ENCODE measurements at regions not wholly inside any gene's neighbourhood (a gene's known extent, or its start where the extent isn't known, plus 50 kb on each side); places are given as distances from the start of the nearest gene placed in this dataset.

DNA sequence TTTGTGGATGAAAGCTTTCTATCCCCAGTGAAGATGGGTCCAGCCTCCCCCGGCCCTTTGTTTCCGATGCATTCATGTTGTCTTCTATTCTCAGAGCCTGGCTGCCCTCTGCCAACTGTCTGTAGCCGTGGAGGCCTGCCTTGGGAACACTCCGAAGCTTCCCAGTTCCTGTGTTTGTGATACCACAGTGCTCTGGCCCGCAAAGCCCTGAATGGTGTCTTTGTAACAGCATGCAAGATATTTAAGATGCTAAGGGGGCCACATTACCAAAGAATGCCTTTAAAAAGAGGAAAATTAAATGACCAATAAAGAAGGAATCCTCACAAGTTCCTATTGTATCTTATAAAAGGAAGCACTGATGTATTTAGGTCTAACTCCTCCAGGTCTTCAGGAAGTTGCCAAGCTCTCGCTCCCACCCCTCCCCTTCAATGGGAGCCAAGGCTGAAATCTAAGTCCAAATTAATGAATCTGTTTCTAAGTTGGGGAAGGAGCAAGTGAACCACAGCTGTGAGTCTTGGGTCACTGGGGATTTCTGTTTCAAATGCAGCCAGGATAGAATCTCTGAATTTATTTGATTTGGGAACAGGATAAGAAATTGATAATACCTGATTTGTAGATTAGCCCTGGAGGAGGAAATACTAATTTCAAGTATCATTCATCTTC is 596.1 kb downstream of the QKI start (continued):
- no peak for TF ChIP-seq U2AF2 (optimal IDR thresholded peaks at IDR 0.05; ENCODE audit: low read depth, low read length)
- no peak for TF ChIP-seq ADNP (tag; IDR thresholded peaks at IDR 0.05)
- no peak for TF ChIP-seq GABPB2 (CRISPR knock-in tag; conservative IDR thresholded peaks at IDR 0.05)
- no peak for TF ChIP-seq ZNF764 (CRISPR knock-in tag; IDR thresholded peaks at IDR 0.05; ENCODE audit: low read depth)
- no peak for TF ChIP-seq MED1 (CRISPR knock-in tag; IDR thresholded peaks at IDR 0.05; ENCODE audit: borderline replicate concordance)

DNA sequence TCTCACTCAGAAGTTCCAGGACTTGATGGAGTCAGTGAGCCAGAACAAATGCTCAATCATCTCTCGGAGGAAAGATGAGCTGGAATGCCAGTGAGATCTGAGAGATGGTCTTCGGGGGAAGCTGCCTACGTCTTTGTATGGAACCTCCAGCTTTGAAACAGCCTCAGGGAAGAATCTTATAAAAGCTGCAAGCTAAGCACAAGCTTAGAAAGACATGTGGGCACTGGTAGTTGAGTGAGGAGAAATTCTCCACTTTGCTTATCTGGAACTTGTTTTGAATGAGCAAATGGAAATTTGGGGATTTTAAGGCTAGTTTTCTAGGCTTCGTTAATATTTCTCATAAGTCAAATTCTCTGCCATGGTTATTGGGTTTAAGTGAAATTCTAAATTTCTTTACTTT is 594.4 kb downstream of the QKI start:
- no TSS peak for BruUV-seq (replicated peaks)
- no peak for FAIRE-seq
- ATAC-seq = no peak
- 0% methylated on average over 4 of the region's 4 CpGs for WGBS (ENCODE audit: insufficient coverage, low coverage, missing lambda C conversion rate)
- Histone ChIP-seq H3K9ac (ENCODE audit: insufficient read depth in 1 of 2, low read depth in 2 of 2, low read length in 2 of 2) (no peak overlapping the region), H3K36me3 (ENCODE audit: control insufficient read depth, insufficient read depth, low read length) (no peaks in the 10 kb centered on the region), H3K9me1 (ENCODE audit: control insufficient read depth, insufficient read depth, low read length) (no peaks in the 10 kb centered on the region), H3K27ac (ENCODE audit: extremely low read depth, low read depth, low read length) (no peak overlapping the region), H3K27me3 (ENCODE audit: control insufficient read depth in 2 of 2, insufficient read depth in 2 of 2, low read length in 2 of 2) (0 out of 5 replicates have a peak, but pooled peaks cover 0 to 5% of the 10 kb centered on the region in 2 experiments), H2AFZ (ENCODE audit: low read depth, low read length) (no peak overlapping the region), H3K79me2 (ENCODE audit: control insufficient read depth, insufficient read depth, low read length) (no peaks in the 10 kb centered on the region), H3K4me3 (no peak overlapping the region), H3K4me1 (replicated peaks in 1 of 2; ENCODE audit: control insufficient read depth in 2 of 2, insufficient read depth in 2 of 2, low read length in 2 of 2) (no peaks in the 10 kb centered on the region), H3K4me2 (ENCODE audit: insufficient read depth, low read length) (no peak overlapping the region), H4K20me1 (replicated peaks; ENCODE audit: control insufficient read depth, insufficient read depth, low read length) (no peaks in the 10 kb centered on the region), H3K9me3 (replicated peaks; ENCODE audit: control insufficient read depth, insufficient read depth, low read depth, low read length) (no peaks in the 10 kb centered on the region)
- POLR2A ChIA-PET = no interaction called here
- TF ChIP-seq POLR2G (IDR thresholded peaks at IDR 0.05; ENCODE audit: low read depth, low read length) (no peak), NFIC (IDR thresholded peaks at IDR 0.05) (no peak), GTF2A2 (tag; IDR thresholded peaks at IDR 0.05) (no peak), RBM22 (IDR thresholded peaks at IDR 0.05; ENCODE audit: low read depth, low read length, poor library complexity, severe bottlenecking) (no peak)
- intact Hi-C loops (cut with micrococcal nuclease) (no loop called here), in situ Hi-C loops (cut with MboI) (no loop called here)
- DNase-seq (ENCODE audit: extremely low read depth in 1 of 4, low spot score in 3 of 4) = no peak
- CTCF ChIA-PET (ENCODE audit: low intra/inter-chr PET ratio) = no interaction called here

All from K562 (cell line).